ENCODE measurements at regions not wholly inside any gene's neighbourhood (a gene's known extent, or its start where the extent isn't known, plus 50 kb on each side); places are given as distances from the start of the nearest gene placed in this dataset.
"Not testable (repeated sequence)": the region's sequence is repeated elsewhere in the genome, so short reads cannot be mapped to it uniquely, and the experiment has no call there.

DNA sequence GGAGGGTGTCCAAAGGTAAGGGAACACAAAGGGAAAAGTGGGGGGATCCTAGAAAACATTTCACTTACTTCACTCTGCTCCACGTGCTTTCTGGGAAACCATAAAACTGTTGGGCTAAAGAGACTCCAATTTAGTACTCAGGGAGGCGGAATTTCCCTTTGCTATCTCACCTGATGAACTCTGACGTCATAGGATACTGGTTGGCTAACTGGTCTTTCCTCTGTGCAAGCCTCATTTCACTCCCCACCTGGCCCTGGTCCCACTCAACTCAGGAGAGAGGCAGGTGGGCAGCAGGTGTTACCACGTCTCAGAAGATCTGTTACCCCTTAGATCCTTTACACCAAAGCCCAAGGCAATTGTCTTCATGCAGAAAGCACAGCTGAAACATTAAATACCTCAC lies 51.8 kb upstream of the PMAIP1 start:
- DNase-seq (ENCODE audit: low read depth) = no peak

GRCh38 chr18:59847491-59847846 lies 52.3 kb upstream of the PMAIP1 start:
- not testable (repeated sequence) for DNase-seq (ENCODE audit: low read depth)

GRCh38 chr18:59846814-59847490 lies 52.8 kb upstream of the PMAIP1 start:
- no peak for DNase-seq (ENCODE audit: low read depth)

DNA sequence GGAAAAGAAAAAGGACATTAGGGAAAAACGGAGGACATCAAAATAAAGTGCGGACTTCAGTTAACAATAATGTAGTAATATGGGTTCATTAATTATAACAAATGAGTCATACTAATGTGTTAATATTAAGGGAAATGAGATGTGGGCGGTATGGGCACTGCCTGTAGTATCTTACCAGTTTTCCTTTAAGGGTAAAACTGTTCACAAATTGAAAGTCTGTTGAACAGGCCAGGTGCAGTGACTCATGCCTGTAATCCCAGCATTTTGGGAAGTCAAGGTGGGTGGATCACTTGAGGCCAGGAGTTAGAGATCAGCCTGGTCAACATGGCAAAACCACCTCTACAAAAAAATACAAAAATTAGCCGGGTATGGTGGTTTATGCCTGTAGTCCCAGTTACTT lies 56.8 kb upstream of the PMAIP1 start:
- DNase-seq (ENCODE audit: low read depth) = no peak

DNA sequence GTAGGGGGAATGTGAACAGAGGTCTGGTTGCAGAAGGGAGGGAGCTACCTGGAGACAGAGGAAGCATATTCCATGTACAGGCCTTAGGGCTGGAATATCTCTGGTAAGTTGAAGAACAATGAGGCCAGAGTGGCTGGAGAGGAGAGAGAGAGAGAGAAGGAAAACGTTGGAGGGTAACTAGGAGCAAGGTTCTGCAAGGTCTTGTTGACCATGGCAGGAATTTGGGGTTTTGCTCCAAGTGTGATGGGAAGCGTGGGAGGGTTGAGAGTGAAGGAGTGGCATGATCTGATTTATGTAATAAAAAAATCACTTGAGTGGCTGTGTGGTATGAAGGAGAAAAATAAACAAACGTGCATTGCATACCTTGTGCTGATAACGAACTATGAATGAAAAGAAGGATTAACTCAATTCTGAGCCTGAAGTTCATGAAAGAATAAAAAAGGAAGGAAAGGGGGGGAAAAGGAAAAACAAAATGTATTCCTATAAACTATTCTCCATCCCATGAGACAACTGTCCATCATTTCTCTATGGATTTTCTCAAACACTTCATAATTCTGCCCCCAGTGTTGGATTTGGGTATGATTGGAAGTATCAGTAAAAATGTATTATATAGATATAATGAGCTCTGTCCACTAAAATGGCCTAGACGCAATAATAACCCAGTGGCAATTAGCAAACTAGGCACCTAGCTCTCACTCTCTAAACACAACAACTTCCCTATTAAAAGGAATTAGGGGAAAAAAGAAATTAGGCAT lies 59.7 kb upstream of the PMAIP1 start:
- no peak for DNase-seq (ENCODE audit: low read depth)

DNA sequence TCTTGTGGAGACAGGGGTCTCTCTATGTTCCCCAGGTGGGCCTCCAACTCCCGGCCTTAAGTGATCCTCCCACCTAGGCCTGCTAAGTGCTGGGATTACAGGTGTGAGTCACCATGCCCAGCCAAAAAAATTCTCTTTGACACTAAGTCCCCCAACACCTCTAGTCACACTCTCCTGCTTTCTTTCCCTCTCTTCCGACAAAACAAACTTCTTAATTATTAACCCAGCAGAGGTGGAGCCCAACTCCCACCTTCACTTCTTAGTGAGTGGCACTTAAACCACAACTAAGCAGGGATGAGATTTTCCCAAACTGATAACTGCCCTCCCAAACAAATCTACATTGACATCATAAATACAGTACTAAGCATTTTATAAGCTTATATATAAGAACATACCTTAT lies 60.5 kb upstream of the PMAIP1 start:
- DNase-seq (ENCODE audit: low read depth) = no peak

GRCh38 chr18:59837586-59837985 lies 62.2 kb upstream of the PMAIP1 start:
- peak; percentile 40 for DNase-seq (ENCODE audit: low read depth)

DNA sequence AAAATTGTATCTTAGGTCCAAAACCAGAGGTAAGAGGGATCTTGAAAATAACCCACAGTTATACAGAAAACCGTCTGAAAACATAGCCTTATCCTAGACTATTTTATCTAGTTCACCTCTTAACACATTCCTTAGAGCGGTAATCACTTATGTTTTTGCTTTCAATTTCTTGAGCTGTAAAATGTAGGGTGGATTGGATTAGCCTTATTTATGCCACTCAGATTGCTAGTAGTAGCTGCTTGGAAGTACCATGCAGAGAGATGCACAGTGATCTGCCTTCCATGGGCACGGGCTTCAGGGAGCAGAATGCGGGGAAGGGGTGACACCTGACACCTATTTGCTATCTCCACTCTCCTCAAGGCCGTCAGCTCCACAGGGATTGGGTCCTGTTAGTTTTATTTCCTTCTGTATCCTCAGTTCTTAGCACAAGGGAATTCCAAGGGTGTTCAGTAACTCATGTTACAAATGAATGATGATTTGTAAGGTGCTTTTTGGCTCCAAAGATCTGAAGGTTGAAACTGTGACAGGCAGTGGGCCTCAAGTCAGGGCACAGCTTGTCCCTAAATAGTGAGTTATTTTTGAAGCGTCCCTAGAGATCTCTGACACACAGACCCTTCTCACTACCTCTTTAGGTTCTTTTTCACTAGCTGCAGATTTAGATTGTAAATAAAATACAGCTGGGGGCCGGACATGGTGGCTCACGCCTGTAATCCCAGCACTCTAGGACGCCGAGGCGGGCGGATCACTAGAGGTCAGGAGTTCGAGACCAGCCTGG lies 64.0 kb upstream of the PMAIP1 start:
- DNase-seq (ENCODE audit: low read depth) = no peak

DNA sequence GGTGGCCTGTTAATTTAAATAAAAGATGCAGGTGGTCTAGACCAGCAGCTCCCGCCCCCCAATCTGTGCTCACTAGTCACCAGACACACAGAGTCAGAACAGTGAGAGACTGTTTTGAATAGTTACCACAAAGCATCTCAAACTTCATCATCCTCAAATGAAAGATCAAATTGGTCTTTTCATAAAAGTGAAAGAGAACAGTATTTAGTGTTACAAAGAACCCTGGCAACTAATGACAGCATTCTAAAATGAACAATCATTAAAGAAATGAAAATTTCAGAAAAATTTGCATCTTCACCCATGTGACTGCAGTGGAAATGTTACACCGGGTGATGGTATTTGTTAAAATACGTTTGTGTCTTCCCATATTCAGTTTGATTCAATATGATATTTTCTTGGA lies 65.5 kb upstream of the PMAIP1 start:
- DNase-seq (ENCODE audit: low read depth) = no peak

GRCh38 chr18:59833785-59834184 lies 66.0 kb upstream of the PMAIP1 start:
- no peak for DNase-seq (ENCODE audit: low read depth)

- no peak for DNase-seq (ENCODE audit: low read depth)
Observed at GRCh38 chr18:59823596-59824195, 76.1 kb upstream of the PMAIP1 start.

DNA sequence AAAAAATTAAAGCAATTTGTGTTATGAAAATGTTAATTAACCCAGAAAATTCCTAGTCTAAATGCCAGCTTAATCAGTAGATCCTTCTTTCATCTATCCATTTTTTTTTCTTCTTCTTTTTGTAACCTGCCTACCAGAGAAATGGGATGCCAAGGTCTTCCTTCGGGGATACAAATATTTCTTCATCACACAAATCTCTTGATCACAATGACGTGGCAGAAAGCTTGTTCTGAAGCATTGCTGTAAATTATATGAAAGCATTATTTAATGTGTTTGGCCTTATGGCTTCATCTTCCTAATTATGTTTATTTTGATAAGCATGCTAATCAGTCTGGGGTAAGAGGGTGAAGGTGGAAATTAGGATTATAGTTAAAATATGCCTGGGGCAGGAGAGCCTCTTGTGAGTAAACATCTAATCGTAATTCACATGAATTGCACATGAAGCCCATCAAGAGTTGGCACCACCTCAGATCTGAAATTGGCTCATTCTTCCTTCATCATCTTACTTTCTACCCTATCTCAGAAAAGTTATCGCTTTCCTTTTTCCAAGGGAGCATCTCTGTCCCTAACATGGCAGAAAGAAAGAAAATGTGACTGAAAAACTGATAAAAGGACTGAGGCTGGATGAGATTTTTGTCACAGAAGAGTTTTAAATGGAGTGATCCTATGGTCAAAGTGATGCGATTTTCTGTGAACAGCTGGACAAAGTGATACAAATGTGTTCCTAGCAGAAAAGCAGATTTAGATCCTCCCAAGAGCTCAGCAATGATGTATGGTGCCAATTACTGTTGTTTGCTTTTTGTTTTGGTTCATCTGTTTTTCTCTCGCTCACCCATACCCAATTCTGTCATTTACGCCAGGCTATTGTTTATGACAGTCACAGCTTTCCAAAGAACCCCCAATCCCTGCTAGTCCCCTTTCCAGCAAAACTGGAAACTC lies 76.9 kb upstream of the PMAIP1 start:
- DNase-seq (ENCODE audit: low read depth) = no peak

DNA sequence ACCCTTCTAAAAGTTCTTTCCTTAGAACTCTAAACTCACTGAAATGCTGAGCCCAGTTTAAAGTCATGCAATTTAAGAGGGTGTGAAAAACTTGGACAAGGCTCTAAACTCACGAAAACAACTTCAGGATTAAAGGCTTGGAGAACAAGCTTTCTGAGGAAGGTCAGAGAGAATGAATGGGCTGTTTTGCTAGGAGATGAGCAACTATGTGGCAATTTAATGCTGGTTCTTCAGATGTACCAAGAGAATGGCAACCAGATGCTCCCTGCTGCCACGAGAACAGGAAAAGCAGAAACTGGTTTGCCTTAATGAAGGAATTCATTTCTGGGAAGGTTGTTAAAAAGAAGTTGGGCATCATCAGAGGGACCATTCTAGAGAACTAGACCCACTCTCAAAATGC lies 77.8 kb upstream of the PMAIP1 start:
- DNase-seq (ENCODE audit: low read depth) = no peak

DNA sequence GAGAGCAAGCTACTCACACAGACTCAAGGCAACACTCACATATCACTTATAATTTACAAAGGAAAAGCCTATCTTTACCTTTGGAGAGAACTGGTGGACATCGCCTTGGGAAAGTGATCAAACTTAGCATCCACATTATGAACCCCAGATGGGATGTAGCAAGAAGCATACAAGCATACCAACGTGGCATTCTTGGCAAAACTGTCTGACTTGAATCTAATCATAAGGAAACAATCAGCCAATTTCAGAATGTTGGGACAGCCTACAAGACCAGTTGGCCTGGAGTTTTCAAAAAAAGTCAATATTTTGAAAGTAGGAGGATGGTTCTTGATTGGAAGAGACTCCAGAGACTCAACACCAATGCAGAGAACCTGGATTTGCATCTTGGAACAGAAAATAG lies 79.1 kb upstream of the PMAIP1 start:
- DNase-seq (ENCODE audit: low read depth) = no peak

DNA sequence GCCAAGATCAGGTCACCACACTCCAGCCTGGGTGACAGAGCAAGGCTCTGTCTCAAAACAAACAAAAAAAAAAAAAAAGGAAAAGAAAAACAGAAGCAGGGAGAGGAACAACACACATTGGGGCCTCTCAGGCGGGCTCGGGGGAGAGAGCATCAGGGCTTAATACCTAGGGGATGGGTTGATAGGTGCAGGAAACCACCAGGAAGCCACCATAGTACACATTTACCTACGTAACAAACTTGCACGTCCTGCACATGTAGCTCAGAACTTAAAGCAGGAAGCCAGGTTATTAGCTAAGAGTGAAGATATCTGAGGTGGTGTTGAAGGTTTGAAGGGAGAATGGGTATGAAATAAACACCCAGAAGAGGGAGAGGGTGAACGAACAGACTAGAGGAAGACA lies 81.0 kb upstream of the PMAIP1 start:
- no peak for DNase-seq (ENCODE audit: low read depth)

GRCh38 chr18:59814891-59815290 lies 84.9 kb upstream of the PMAIP1 start:
- DNase-seq (ENCODE audit: low read depth) = no peak

- no peak for DNase-seq (ENCODE audit: low read depth)
Observed at GRCh38 chr18:59813942-59814341, 85.9 kb upstream of the PMAIP1 start.

DNA sequence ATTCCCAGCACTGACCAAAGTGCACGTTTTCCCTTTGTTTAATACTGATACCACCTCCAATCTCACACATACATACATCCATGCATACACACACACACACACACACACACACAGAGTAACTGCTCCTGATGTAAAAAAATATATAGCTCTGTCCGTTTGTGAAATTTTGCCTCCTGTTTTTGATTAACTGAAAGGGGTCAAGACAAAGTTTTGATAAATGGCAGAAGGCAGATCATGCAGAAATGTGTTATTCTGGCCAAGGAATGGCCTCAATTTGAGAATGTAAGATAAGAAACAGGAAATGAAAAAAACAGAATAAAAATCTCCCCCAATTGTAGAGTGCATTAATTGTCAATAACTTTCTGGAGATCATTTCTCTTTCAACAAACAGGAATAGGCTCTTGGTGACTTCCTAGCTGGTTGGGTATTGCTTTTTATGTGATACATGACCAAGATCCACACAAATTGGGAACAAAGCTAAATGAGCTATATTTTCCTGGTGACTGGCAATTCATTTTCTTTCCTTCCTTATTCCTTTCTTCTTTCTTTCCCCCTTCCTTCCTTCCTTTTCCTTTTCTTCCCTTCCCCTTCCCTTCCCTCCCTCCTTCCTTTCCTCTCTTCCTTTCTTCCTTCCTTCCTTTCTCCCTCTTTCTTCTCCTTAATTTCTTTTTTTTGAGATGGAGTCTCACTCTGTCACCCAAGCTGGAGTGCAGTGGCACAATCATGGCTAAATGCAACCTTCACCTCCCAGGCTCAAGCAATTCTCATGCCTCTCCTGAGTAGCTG lies 88.9 kb upstream of the PMAIP1 start:
- no peak for DNase-seq (ENCODE audit: low read depth)

DNA sequence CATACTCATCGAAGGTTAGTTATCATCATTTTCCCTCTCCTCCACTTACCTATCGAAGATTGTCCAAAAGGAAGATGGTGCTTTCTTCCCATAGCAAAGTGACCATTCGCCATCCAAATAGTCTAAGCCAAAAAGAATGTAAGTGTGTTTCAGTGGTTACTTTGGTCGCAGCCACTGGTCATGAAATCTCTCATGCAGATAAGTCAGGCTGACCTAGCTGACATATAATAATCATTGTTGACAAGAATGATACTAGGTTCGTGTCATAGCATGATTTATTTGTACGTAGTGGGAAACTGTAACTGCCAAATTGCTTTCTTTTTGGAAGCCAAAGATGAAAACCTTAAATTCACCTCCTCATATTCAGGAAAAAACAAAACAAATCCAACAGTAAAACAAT lies 89.6 kb upstream of the PMAIP1 start:
- no peak for DNase-seq (ENCODE audit: low read depth)

DNA sequence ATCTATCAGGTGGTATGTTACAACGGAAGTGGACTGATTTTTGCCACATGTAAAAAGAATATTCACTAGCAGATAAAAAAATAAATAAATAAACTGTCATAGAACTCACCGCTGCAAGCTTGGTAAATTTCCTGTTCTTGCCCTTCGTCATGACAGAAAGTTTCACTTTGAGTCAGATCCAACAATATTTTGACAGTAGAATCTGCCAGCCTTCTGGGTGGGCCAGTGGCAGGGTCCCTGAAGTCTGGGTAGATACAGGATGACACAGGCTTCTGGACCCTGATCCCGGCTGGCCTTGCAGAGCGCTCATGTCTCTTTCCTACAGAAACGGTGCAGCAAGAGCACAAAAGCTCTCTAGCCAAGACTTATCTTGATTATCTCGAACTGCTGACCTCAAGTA lies 97.8 kb upstream of the PMAIP1 start:
- no peak for DNase-seq (ENCODE audit: low read depth)

- DNase-seq (ENCODE audit: low read depth) = no peak
Observed at GRCh38 chr18:59801576-59801975, 98.2 kb upstream of the PMAIP1 start.
